SK-N-SH (cell line): ENCODE measurements at regions not wholly inside any gene's neighbourhood (a gene's known extent, or its start where the extent isn't known, plus 50 kb on each side); places are given as distances from the start of the nearest gene placed in this dataset.

Experiments used
- CTCF ChIA-PET: fragments of 300-600, 350-600 bp; formaldehyde crosslinking; extraction: SDS; loops from one replicate; lab custom pipeline; 2021; lab: Yijun Ruan, JAX
- POLR2A ChIA-PET: fragments of 350-600 bp; sonication (Branson Sonifier 250); formaldehyde crosslinking; extraction: SDS; loops from one replicate; lab custom pipeline; 2020; ENCODE audit warnings: antibody characterized with exemption, inconsistent platforms; lab: Yijun Ruan, JAX
- DNase-seq: peaks from one replicate; pipeline ENCODE4 v3.0.0; 2012
- H2AFZ ChIP-seq: fragments of 200-600 bp; sonication (generic); 2 replicates; pipeline ENCODE4 v1.8.1; 2016; ENCODE audit warnings: antibody characterized with exemption, mild to moderate bottlenecking, low read depth
- H3F3A ChIP-seq: fragments of 200-600 bp; sonication (generic); replicated peaks from 2 replicates; pipeline ENCODE3; 2016; ENCODE audit warnings: antibody characterized with exemption, mild to moderate bottlenecking; ENCODE audit not compliant: insufficient read depth
- H3K27ac ChIP-seq, 2 experiments: fragments of 200-500 bp in 1 of 2; fragments of 200-600 bp in 1 of 2; sonication (Bioruptor generic) in 1 of 2; sonication (generic), shearing (Covaris generic) in 1 of 2; 2 replicates each; pipeline versions ENCODE4 v1.5.1 to v1.6.1; 2014 to 2016; ENCODE audit warnings: low read depth in 2 of 2, inconsistent platforms in 1 of 2, low read length in 1 of 2, mild to moderate bottlenecking in 1 of 2, mixed read lengths in 1 of 2
- H3K27me3 ChIP-seq: fragments of 200-600 bp; sonication (generic), shearing (Covaris generic); 2 replicates; pipeline ENCODE4 v1.6.1; 2016; ENCODE audit warnings: mixed run types; ENCODE audit not compliant: insufficient read depth
- H3K36me3 ChIP-seq, 2 experiments: fragments of 200-500 bp in 1 of 2; fragments of 200-600 bp in 1 of 2; sonication (Bioruptor generic) in 1 of 2; sonication (generic) in 1 of 2; replicated peaks in 1 of 2; 2 replicates each; pipeline versions ENCODE3 to v1.5.1; 2014 to 2016; ENCODE audit warnings: low read length in 1 of 2, mild to moderate bottlenecking in 1 of 2; ENCODE audit not compliant: insufficient read depth in 2 of 2, control insufficient read depth in 1 of 2
- H3K4me1 ChIP-seq, 2 experiments: fragments of 200-500 bp in 1 of 2; fragments of 200-600 bp in 1 of 2; sonication (Bioruptor generic) in 1 of 2; sonication (generic), shearing (Covaris generic) in 1 of 2; 2 replicates each; pipeline versions ENCODE4 v1.5.1 to v1.6.1; 2014 to 2016; ENCODE audit warnings: low read depth in 1 of 2, low read length in 1 of 2, mixed run types in 1 of 2; ENCODE audit not compliant: insufficient read depth in 2 of 2, control insufficient read depth in 1 of 2
- H3K4me2 ChIP-seq: fragments of 200-600 bp; sonication (generic), shearing (Covaris generic); 2 replicates; pipeline ENCODE4 v1.6.1; 2017; ENCODE audit warnings: mixed run types
- H3K4me3 ChIP-seq, 2 experiments: fragments of 200-500 bp in 1 of 2; fragments of 200-600 bp in 1 of 2; sonication (Bioruptor generic) in 1 of 2; sonication (generic), shearing (Covaris generic) in 1 of 2; 2 replicates each; pipeline versions ENCODE4 v1.5.1 to v1.8.1; 2014 to 2016; ENCODE audit warnings: low read depth in 2 of 2, inconsistent platforms in 1 of 2, low read length in 1 of 2, mild to moderate bottlenecking in 1 of 2, mixed read lengths in 1 of 2, moderate library complexity in 1 of 2
- H3K79me2 ChIP-seq: fragments of 200-600 bp; sonication (generic); 2 replicates; pipeline ENCODE4 v1.8.1; 2017; ENCODE audit warnings: mild to moderate bottlenecking; ENCODE audit not compliant: insufficient read depth
- H3K9ac ChIP-seq: fragments of 200-600 bp; sonication (generic); 2 replicates; pipeline ENCODE4 v1.6.1; 2017; ENCODE audit warnings: mixed run types
- H3K9me2 ChIP-seq: fragments of 200-600 bp; sonication (generic); 2 replicates; pipeline ENCODE4 v1.6.1; 2017; ENCODE audit warnings: mixed run types
- H3K9me3 ChIP-seq: fragments of 200-600 bp; sonication (generic); 2 replicates; pipeline ENCODE4 v1.6.1; 2017; ENCODE audit warnings: mixed run types, mild to moderate bottlenecking, moderate library complexity
- H4K20me1 ChIP-seq: fragments of 200-600 bp; sonication (generic); 2 replicates; pipeline ENCODE4 v1.6.1; 2017; ENCODE audit warnings: mild to moderate bottlenecking, mixed run types; ENCODE audit not compliant: insufficient read depth
- CHD2 ChIP-seq: fragments of 150-350 bp; IDR thresholded peaks from 2 replicates; pipeline ENCODE4 v1.6.1; 2018; ENCODE audit warnings: low read length; ENCODE audit not compliant: partially characterized antibody
- ELF1 ChIP-seq: IDR thresholded peaks from 2 replicates; pipeline ENCODE4 v1.4.0; 2012
- EP300 ChIP-seq, 2 experiments: IDR thresholded peaks; 2 replicates each; pipeline versions ENCODE4 v1.4.0 to v1.6.1; 2012; ENCODE audit warnings: borderline replicate concordance in 1 of 2, low read depth in 1 of 2, low read length in 1 of 2
- FOSL2 ChIP-seq: IDR thresholded peaks from 2 replicates; pipeline ENCODE4 v1.4.0; 2012; ENCODE audit warnings: low read depth, mild to moderate bottlenecking, moderate library complexity, borderline replicate concordance
- FOXJ3 ChIP-seq: sonication (generic); formaldehyde crosslinking; IDR thresholded peaks from 2 replicates; pipeline ENCODE4 v1.5.1; 2020; ENCODE audit warnings: mild to moderate bottlenecking, missing genetic modification reagents
- GABPA ChIP-seq: IDR thresholded peaks from 2 replicates; pipeline ENCODE4 v1.4.0; 2012; ENCODE audit warnings: low read depth, mild to moderate bottlenecking
- GATA2 ChIP-seq: sonication (generic); formaldehyde crosslinking; IDR thresholded peaks from 2 replicates; pipeline ENCODE4 v1.5.0; 2020; ENCODE audit warnings: mild to moderate bottlenecking, missing genetic modification reagents
- JUND ChIP-seq: IDR thresholded peaks from 2 replicates; pipeline ENCODE4 v1.4.0; 2012
- MEF2A ChIP-seq: IDR thresholded peaks from 2 replicates; pipeline ENCODE4 v1.4.0; 2012; ENCODE audit warnings: low read depth, borderline replicate concordance
- MXI1 ChIP-seq: IDR thresholded peaks from 2 replicates; pipeline ENCODE4 v1.6.1; 2012; ENCODE audit warnings: mild to moderate bottlenecking, low read depth, low read length, improper control_type of control experiment
- NFIC ChIP-seq: IDR thresholded peaks from 2 replicates; pipeline ENCODE4 v1.4.0; 2012; ENCODE audit warnings: borderline replicate concordance
- NRF1 ChIP-seq: IDR thresholded peaks from 2 replicates; pipeline ENCODE4 v1.6.1; 2012; ENCODE audit warnings: low read depth, mild to moderate bottlenecking, low read length
- RAD21 ChIP-seq: IDR thresholded peaks from 2 replicates; pipeline ENCODE4 v1.6.1; 2012; ENCODE audit warnings: mild to moderate bottlenecking, low read length
- RXRA ChIP-seq: IDR thresholded peaks from 2 replicates; pipeline ENCODE4 v1.4.0; 2012; ENCODE audit warnings: low read depth, mild to moderate bottlenecking, borderline replicate concordance
- SMC3 ChIP-seq: IDR thresholded peaks from 2 replicates; pipeline ENCODE4 v1.6.1; 2012; ENCODE audit warnings: low read depth, low read length, improper control_type of control experiment
- TAF1 ChIP-seq: IDR thresholded peaks from 2 replicates; pipeline ENCODE4 v1.6.1; 2012; ENCODE audit warnings: low read depth, mild to moderate bottlenecking, low read length, moderate library complexity, borderline replicate concordance
- TEAD4 ChIP-seq: IDR thresholded peaks from 2 replicates; pipeline ENCODE4 v1.4.0; 2012; ENCODE audit warnings: mild to moderate bottlenecking, borderline replicate concordance; ENCODE audit not compliant: insufficient read depth
- YY1 ChIP-seq: IDR thresholded peaks from 2 replicates; pipeline ENCODE4 v1.4.0; 2012; ENCODE audit warnings: low read depth, mild to moderate bottlenecking
- WGBS: methylation state at CpG from one replicate; pipeline ENCODE4 v1.1.6; 2017; ENCODE audit warnings: low lambda C conversion rate; 5-methylcytosine and 5-hydroxymethylcytosine counted together
- TF ChIP-seq, protein P1 (sequence below): IDR thresholded peaks from 2 replicates; pipeline ENCODE4 v1.6.1; 2012; ENCODE audit warnings: mild to moderate bottlenecking, low read depth, low read length, moderate library complexity
- TF ChIP-seq, protein P2 (sequence below): fragments of 150-350 bp; IDR thresholded peaks from 2 replicates; pipeline ENCODE4 v1.6.1; 2016; ENCODE audit warnings: mild to moderate bottlenecking, low read depth, low read length
- TF ChIP-seq, protein P3 (sequence below): IDR thresholded peaks from 2 replicates; pipeline ENCODE4; 2012

DNA sequence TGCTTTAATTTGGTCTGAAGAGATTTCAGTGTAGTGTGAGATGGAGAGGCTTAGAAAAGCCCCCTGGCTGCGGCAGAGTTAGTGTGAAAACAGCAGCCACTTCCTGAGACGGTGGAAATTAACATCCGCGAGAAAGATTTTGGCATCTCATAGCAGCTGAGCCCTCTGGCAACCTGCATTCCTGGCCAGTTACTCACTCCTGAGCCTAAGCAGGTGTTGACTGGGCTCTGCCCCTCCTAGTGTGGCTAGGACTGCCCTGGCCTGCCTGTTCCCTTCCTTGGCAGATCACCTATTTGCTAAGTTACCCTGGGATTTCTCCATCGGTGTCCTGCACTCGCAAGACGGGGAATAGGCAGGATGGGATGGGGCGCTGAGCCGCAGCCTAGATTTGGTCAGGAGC lies 57.6 kb upstream of the LMTK2 start:
- no peak overlapping the region for H3K9ac ChIP-seq
- H3K79me2 ChIP-seq, result no peaks in the 10 kb centered on the region
- WGBS, result 86% methylated on average over 9 of the region's 9 CpGs
- no peak for DNase-seq
- H3K27ac ChIP-seq, result no peak overlapping the region
- POLR2A ChIA-PET, result no interaction called here
- no peak for TF ChIP-seq GABPA
- TF ChIP-seq SMC3, result no peak
- no peak for TF ChIP-seq FOXJ3 (CRISPR knock-in tag)
- TF ChIP-seq, all 33 proteins: peak for 0
- H4K20me1 ChIP-seq, result no peaks in the 10 kb centered on the region
- H3K4me1 ChIP-seq, result no peaks in the 10 kb centered on the region; a peak in 1 of 4 replicates
- no peaks in the 10 kb centered on the region for H3F3A ChIP-seq
- no peak overlapping the region for H3K4me2 ChIP-seq
- H3K36me3 ChIP-seq, result no peaks in the 10 kb centered on the region
- CTCF ChIA-PET, result interaction anchor here (0.9 to 2.2 kb wide), 3 partner anchors 26 to 120 kb away, joined by 3 to 7 read pairs (median 4); no protein-coding TSS in a partner anchor
- no peak overlapping the region for H3K4me3 ChIP-seq
- H2AFZ ChIP-seq, result no peak overlapping the region
- H3K9me3 ChIP-seq, result no peaks in the 10 kb centered on the region
- peaks cover 6% of the 10 kb centered on the region; the same call in 1 of the 2 replicates for H3K27me3 ChIP-seq
- no peaks in the 10 kb centered on the region for H3K9me2 ChIP-seq

DNA sequence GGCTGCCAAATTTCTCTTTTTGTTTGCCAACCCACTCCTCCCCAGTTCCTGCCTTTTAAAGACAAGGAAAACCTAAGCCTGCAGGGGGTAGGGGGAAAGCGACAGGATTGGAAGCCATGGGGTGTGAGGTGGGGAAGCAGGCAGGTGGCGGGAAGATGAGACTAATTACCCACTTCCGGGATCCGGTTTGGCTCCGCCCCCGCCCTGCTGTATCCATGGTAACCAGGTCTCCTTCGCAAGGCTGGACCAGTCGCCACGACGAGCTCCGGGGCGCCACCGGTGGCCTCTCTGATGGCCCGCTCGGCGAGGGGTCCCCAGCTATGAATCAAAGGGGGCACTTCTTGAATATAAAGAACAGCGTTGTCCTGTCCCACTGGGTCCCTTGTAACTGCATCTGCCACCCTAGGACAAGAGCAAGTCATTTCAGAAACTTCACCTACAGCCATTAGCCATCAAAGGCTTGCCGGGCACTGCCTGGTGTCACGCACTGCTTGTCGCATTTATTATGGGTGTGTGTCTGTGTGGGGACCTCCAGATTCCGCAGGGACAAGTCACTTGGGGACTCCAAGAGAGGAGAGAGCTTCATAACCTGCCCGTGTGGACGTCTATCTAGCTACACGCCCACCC lies 55.4 kb upstream of the LMTK2 start:
- Histone ChIP-seq H3K9me3 (no peaks in the 10 kb centered on the region), H3F3A (no peaks in the 10 kb centered on the region), H3K27me3 (peaks cover 6% of the 10 kb centered on the region; the same call in 1 of the 2 replicates), H3K9me2 (no peaks in the 10 kb centered on the region), H3K9ac (no peak overlapping the region), H3K79me2 (no peaks in the 10 kb centered on the region), H3K36me3 (no peaks in the 10 kb centered on the region), H3K4me3 (no peak overlapping the region; a peak in 1 of 4 replicates), H3K27ac (no peak overlapping the region), H2AFZ (no peak overlapping the region), H3K4me1 (no peaks in the 10 kb centered on the region; a peak in 1 of 4 replicates), H3K4me2 (no peak overlapping the region), H4K20me1 (no peaks in the 10 kb centered on the region)
- TF ChIP-seq TEAD4 (no peak), NFIC (no peak), MEF2A (no peak), JUND (no peak), MXI1 (no peak), GATA2 (CRISPR knock-in tag) (no peak), EP300 (IDR thresholded peaks at IDR 0.05; ENCODE audit: borderline replicate concordance in 1 of 2, low read depth in 1 of 2, low read length in 1 of 2) (no peak), ELF1 (no peak), TAF1 (no peak), CHD2 (no peak), NRF1 (no peak), RAD21 (no peak), RXRA (no peak), FOSL2 (no peak), GABPA (no peak), YY1 (no peak), SMC3 (no peak)
- TF ChIP-seq, protein P1, sequence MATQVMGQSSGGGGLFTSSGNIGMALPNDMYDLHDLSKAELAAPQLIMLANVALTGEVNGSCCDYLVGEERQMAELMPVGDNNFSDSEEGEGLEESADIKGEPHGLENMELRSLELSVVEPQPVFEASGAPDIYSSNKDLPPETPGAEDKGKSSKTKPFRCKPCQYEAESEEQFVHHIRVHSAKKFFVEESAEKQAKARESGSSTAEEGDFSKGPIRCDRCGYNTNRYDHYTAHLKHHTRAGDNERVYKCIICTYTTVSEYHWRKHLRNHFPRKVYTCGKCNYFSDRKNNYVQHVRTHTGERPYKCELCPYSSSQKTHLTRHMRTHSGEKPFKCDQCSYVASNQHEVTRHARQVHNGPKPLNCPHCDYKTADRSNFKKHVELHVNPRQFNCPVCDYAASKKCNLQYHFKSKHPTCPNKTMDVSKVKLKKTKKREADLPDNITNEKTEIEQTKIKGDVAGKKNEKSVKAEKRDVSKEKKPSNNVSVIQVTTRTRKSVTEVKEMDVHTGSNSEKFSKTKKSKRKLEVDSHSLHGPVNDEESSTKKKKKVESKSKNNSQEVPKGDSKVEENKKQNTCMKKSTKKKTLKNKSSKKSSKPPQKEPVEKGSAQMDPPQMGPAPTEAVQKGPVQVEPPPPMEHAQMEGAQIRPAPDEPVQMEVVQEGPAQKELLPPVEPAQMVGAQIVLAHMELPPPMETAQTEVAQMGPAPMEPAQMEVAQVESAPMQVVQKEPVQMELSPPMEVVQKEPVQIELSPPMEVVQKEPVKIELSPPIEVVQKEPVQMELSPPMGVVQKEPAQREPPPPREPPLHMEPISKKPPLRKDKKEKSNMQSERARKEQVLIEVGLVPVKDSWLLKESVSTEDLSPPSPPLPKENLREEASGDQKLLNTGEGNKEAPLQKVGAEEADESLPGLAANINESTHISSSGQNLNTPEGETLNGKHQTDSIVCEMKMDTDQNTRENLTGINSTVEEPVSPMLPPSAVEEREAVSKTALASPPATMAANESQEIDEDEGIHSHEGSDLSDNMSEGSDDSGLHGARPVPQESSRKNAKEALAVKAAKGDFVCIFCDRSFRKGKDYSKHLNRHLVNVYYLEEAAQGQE, result no peak
- TF ChIP-seq, protein P2, sequence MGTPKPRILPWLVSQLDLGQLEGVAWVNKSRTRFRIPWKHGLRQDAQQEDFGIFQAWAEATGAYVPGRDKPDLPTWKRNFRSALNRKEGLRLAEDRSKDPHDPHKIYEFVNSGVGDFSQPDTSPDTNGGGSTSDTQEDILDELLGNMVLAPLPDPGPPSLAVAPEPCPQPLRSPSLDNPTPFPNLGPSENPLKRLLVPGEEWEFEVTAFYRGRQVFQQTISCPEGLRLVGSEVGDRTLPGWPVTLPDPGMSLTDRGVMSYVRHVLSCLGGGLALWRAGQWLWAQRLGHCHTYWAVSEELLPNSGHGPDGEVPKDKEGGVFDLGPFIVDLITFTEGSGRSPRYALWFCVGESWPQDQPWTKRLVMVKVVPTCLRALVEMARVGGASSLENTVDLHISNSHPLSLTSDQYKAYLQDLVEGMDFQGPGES, result no peak
- TF ChIP-seq, protein P3, sequence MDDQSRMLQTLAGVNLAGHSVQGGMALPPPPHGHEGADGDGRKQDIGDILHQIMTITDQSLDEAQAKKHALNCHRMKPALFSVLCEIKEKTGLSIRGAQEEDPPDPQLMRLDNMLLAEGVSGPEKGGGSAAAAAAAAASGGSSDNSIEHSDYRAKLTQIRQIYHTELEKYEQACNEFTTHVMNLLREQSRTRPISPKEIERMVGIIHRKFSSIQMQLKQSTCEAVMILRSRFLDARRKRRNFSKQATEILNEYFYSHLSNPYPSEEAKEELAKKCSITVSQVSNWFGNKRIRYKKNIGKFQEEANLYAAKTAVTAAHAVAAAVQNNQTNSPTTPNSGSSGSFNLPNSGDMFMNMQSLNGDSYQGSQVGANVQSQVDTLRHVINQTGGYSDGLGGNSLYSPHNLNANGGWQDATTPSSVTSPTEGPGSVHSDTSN, result no peak
- ChIA-PET CTCF (interaction anchor here (0.7 to 2.3 kb wide), 5 partner anchors 9 to 786 kb away, joined by 3 to 15 read pairs (median 4); no protein-coding TSS in a partner anchor), POLR2A (no interaction called here)
- DNase-seq, result peak; percentile 81
- 37% methylated on average over 24 of the region's 24 CpGs for WGBS
